IPS DF 19.7 (cell line): ENCODE measurements at regions not wholly inside any gene's neighbourhood (a gene's known extent, or its start where the extent isn't known, plus 50 kb on each side); places are given as distances from the start of the nearest gene placed in this dataset.

Experiments
- DNase-seq: peaks from one replicate; pipeline ENCODE4 v3.0.0-alpha.2; 2013; ENCODE audit warnings: low read depth, low spot score

DNA sequence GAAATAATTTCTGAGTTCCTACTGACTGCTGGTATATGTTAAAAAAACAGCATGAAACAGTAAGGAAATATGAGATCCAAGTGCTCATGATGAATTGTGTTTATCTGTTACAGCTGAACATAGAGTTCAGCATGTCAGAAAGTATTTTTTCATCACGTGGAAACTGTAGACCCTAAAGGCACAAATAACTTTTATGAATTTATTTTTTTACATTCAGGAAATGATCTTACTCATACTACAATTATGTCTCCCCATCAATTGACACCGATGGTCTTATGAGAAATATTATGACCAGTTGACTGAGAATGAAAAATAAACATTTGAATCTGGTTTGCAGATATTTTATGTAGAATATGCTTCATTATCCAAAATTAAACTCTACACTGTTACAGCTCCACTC lies 283.1 kb upstream of the SPANXN4 start:
- no peak for DNase-seq

GRCh38 chrX:142733327-142733726 lies 292.4 kb upstream of the SPANXN4 start:
- DNase-seq: no peak

- no peak for DNase-seq
These were observed 313.9 kb upstream of the SPANXN4 start for GRCh38 chrX:142711796-142712290.

- DNase-seq: no peak
These were observed 323.0 kb upstream of the SPANXN4 start for GRCh38 chrX:142702749-142703148.

- DNase-seq: no peak
These were observed 337.5 kb upstream of the SPANXN4 start for GRCh38 chrX:142688256-142688655.

DNA sequence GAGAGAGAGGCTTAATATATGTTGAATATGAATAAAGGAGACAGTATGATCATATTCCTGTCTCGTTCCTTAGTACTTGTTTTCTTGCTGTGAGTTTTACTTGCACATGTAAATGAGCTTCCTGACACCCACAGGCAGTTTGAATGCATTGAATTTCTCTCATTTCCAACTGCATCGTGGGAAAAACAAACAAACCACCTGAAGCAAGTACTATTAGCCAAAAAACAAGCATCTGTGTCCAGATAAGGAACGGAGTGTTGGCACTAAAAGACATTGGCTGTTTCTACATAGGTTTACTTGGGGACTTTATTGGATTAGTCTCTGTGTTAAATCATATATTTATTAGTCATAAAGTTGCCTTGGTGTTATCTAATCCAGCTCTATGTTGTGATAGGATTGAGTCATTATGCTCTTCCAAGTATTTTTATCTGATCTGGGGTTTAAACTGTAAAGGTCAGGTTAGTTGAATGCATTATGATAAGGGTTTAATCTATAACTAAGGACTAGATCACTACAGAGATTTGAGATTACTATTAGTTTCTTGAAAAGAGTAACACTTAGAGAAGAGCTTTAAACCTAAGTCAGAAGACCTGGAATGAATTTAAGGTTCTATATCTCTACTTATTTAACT lies 339.0 kb upstream of the SPANXN4 start:
- no peak for DNase-seq

DNA sequence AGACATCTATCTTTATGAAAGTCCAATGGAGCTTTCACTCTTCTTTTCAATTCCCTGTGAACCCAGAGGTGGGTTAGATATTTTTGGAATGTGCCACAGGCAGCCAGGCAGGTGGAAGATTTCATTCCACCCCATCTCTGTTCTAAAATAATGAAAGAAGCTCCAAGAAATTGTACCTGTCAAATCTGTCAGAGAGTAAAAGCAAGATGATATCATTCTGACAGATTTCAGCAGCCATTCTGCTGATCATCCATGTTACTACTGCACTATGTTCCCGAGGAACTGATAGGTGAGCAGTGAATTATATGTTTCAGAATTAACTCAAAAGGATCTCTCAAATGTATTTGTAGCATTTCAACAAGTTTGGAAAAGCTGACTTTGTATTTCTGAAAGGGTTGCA lies 339.5 kb upstream of the SPANXN4 start:
- no peak for DNase-seq

GRCh38 chrX:142680038-142680437 lies 345.7 kb upstream of the SPANXN4 start:
- DNase-seq: no peak

- DNase-seq: no peak
These were observed 354.7 kb upstream of the SPANXN4 start for GRCh38 chrX:142671036-142671435.

GRCh38 chrX:142663330-142664095 lies 362.2 kb upstream of the SPANXN4 start:
- no peak for DNase-seq

DNA sequence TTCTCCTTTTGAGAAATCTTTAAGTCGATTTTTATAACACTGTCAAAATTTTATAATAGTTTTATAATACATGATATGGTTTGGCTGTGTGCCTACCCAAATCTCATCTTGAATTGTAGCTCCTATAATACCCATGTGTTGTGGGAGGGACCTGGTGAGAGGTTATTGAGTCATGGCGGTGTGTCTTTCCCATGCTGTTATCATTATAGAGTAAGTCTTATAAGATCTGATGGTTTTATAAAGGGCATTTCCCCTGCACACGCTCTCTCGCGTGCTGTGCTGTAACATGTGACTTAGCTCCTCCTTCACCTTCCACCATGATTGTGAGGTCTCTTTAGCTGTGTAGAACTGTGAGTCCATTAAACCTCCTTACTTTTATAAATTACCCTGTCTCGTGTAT lies 364.0 kb upstream of the SPANXN4 start:
- DNase-seq: no peak

DNA sequence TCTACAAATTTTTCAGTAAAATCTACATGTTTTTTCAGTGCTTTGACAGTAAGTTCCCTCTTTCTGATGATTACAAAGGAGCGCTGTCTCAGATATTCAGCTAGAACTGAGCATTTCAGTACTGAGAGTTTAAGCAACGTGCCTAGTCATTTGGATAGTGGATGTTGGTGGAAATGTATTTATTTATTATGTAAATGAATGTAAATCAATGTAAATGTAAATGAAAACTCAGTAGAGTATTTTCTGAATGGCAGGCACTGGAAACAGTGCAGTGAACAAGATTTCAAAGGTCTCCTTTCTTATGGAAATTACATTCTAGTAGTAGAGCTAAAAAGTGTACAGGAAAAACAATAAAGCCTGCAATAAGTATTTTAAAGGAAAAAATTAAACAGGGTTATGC lies 370.2 kb upstream of the SPANXN4 start:
- no peak for DNase-seq

GRCh38 chrX:142637206-142637605 lies 388.5 kb upstream of the SPANXN4 start:
- no peak for DNase-seq

DNA sequence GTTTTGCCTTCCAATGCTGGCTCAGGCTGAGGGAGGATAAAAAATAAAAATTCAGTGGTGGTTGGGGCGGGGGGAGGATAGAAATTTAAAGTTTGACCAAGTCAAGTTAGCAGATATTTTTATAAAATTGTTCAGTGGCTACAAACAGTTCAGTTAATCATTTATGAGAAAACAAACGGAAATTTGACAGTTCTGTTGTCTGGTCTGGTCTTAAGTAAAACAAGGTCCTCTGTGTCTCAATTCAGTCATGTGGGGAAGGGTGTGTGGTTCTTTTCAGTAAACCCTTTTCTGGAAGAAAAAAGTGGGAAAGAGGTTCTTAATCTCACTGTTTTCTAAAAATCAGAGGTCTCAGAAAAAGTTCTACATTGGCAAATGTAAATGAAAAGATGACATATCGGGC lies 409.1 kb upstream of the SPANXN4 start:
- no peak for DNase-seq

- DNase-seq: no peak
These were observed 408.3 kb upstream of the MAGEC2 start for GRCh38 chrX:142613403-142613802.

- peak; percentile 0 for DNase-seq
These were observed 401.5 kb upstream of the MAGEC2 start for GRCh38 chrX:142606629-142607028.

DNA sequence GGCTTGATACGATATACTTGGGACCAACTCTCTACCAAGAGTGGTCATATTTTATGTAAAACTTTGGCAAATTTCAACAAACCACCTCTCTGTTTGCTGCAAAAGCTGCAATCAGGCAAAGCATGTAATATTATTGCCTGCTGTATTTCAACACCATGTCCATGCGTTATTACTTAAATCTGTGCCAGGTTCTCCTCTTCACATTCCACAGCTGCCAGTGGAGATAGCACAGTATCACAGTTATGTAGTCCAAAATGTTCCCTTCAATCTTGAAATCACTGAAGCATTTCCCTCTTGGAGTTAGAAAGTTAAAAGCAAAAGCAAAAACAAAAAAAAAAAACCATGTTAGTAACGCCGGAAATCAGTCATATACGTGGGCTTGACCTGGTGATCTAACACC lies 396.7 kb upstream of the MAGEC2 start:
- no peak for DNase-seq

GRCh38 chrX:142593361-142593862 lies 388.3 kb upstream of the MAGEC2 start:
- no peak for DNase-seq

GRCh38 chrX:142576615-142577014 lies 371.5 kb upstream of the MAGEC2 start:
- no peak for DNase-seq

- no peak for DNase-seq
These were observed 344.8 kb upstream of the MAGEC2 start for GRCh38 chrX:142549923-142550322.

GRCh38 chrX:142505839-142506238 lies 300.7 kb upstream of the MAGEC2 start:
- DNase-seq: no peak

GRCh38 chrX:142503967-142504643 lies 299.0 kb upstream of the MAGEC2 start:
- no peak for DNase-seq

DNA sequence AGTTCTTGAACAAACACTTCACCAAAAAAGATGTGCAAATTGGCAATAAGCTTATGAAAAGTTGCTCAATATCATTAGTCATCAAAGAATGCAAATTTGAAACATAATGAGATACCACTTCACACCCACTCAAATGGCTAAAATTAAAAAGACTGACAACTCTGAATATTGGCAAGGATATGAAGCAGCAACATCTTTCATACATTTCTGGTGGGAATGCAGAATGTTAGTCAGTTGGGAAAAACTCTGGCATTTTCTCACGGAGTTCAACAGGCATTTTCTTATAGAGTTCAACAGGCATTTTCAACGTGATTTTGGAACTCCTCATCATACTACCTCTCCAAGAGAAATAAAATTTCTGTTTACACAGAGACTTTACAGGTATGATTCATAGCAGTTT lies 297.4 kb upstream of the MAGEC2 start:
- no peak for DNase-seq
